ENCODE measurements at regions not wholly inside any gene's neighbourhood (a gene's known extent, or its start where the extent isn't known, plus 50 kb on each side); places are given as distances from the start of the nearest gene placed in this dataset.

- TF ChIP-seq CTCF (IDR thresholded peaks at IDR 0.05) (no peak), POLR2A (IDR thresholded peaks at IDR 0.05) (no peak)
Measured at GRCh38 chr3:153553605-153553945, 391.5 kb downstream of the RAP2B start.

Data from testis (tissue), 2 donors.